Adrenal gland (tissue), 5 donors: ENCODE measurements at regions not wholly inside any gene's neighbourhood (a gene's known extent, or its start where the extent isn't known, plus 50 kb on each side); places are given as distances from the start of the nearest gene placed in this dataset.

Experiments used
- POLR2A ChIP-seq, 2 donors: fragments of 450-650 bp; IDR thresholded peaks; one replicate each; pipeline ENCODE4 v1.6.1; 2017; ENCODE audit warnings: antibody characterized with exemption in 2 of 2, mild to moderate bottlenecking in 2 of 2, moderate library complexity in 1 of 2
- TF ChIP-seq, protein P1 (sequence below), 6 experiments: fragments of 450-650 bp in 4 of 6; fragments of 200-600 bp in 2 of 6; sonication (generic) in 1 of 6; IDR thresholded peaks; 1 replicate in 5 of 6; 2 replicates in 1 of 6; pipeline versions ENCODE4 v1.5.1 to v1.8.0; 2016 to 2021; ENCODE audit warnings: antibody characterized with exemption in 6 of 6, mild to moderate bottlenecking in 2 of 6, moderate library complexity in 1 of 6
- donor health status: DM: no; HTN: no; CAD: no.

DNA sequence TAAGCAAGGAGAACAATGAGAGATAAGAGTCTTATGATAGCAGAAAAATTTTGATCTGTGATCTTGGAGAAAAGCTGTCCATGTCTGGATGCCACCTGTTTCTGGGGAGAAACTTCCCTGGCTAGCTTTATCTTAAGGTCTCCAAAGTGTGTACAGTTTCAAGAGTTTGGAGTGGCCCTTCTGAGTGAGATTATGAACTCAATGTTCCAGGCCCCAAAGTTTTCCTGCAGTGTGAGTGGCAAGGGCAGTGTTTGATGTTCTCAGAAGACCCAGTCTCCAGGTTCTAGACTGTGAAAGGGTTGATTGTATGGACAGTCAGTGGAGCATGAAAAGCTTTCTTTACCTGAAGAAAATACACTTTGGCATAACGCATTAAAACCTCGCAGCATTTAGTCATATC is 121.7 kb downstream of the OLIG3 start:
- TF ChIP-seq, protein P1, sequence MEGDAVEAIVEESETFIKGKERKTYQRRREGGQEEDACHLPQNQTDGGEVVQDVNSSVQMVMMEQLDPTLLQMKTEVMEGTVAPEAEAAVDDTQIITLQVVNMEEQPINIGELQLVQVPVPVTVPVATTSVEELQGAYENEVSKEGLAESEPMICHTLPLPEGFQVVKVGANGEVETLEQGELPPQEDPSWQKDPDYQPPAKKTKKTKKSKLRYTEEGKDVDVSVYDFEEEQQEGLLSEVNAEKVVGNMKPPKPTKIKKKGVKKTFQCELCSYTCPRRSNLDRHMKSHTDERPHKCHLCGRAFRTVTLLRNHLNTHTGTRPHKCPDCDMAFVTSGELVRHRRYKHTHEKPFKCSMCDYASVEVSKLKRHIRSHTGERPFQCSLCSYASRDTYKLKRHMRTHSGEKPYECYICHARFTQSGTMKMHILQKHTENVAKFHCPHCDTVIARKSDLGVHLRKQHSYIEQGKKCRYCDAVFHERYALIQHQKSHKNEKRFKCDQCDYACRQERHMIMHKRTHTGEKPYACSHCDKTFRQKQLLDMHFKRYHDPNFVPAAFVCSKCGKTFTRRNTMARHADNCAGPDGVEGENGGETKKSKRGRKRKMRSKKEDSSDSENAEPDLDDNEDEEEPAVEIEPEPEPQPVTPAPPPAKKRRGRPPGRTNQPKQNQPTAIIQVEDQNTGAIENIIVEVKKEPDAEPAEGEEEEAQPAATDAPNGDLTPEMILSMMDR (IDR thresholded peaks at IDR 0.05), result no peak
- TF ChIP-seq POLR2A (IDR thresholded peaks at IDR 0.05), result no peak
